ENCODE measurements at regions not wholly inside any gene's neighbourhood (a gene's known extent, or its start where the extent isn't known, plus 50 kb on each side); places are given as distances from the start of the nearest gene placed in this dataset.

GRCh38 chr6:84424956-84425355, 197.5 kb upstream of the CEP162 start:
- 26% methylated on average over 4 of the region's 4 CpGs for WGBS
- Histone ChIP-seq H3K4me1 (ENCODE audit: insufficient read depth) (no peaks in the 10 kb centered on the region), H3K27ac (ENCODE audit: low read depth) (no peak overlapping the region), H3K36me3 (ENCODE audit: insufficient read depth) (no peaks in the 10 kb centered on the region), H3K4me3 (ENCODE audit: low read depth, low read length) (no peak overlapping the region)
- DNase-seq (ENCODE audit: extremely low spot score): no peak

- DNase-seq (ENCODE audit: extremely low spot score): peak; percentile 31
- H3K36me3 ChIP-seq (ENCODE audit: insufficient read depth): no peaks in the 10 kb centered on the region
- no peak overlapping the region for H3K4me3 ChIP-seq (ENCODE audit: low read depth, low read length)
- H3K4me1 ChIP-seq (ENCODE audit: insufficient read depth): no peaks in the 10 kb centered on the region
- no peak overlapping the region for H3K27ac ChIP-seq (ENCODE audit: low read depth)
- 15% methylated on average over 13 of the region's 13 CpGs for WGBS
These were observed 195.0 kb upstream of the CEP162 start for GRCh38 chr6:84422380-84422968.

DNA sequence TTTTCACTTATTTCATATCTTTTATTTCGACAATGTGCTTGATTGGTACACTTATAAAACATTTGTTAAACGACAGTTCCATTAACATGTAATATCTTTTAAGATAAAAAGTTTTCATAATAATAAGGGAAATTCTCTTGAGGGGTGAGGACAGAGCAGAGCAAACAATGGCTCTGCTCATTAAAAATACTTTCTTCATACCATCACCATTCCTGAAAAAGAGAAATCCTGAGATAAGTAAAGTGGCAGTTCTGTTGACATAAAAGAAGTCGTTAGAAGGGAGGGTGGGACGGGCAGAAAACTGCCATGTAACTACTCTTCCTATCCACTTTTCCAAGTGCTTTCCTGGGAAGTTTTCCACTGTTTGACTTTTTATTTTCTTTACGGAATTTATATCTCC, 193.6 kb upstream of the CEP162 start:
- Histone ChIP-seq H3K4me1 (ENCODE audit: insufficient read depth) (no peaks in the 10 kb centered on the region), H3K4me3 (ENCODE audit: low read depth, low read length) (no peak overlapping the region), H3K27ac (ENCODE audit: low read depth) (no peak overlapping the region), H3K36me3 (ENCODE audit: insufficient read depth) (no peaks in the 10 kb centered on the region)
- WGBS: 57% methylated on average over 5 of the region's 5 CpGs
- DNase-seq (ENCODE audit: extremely low spot score): no peak

- WGBS: 76% methylated on average over 3 of the region's 3 CpGs
These were observed 189.8 kb upstream of the CEP162 start for GRCh38 chr6:84417260-84417659.

DNA sequence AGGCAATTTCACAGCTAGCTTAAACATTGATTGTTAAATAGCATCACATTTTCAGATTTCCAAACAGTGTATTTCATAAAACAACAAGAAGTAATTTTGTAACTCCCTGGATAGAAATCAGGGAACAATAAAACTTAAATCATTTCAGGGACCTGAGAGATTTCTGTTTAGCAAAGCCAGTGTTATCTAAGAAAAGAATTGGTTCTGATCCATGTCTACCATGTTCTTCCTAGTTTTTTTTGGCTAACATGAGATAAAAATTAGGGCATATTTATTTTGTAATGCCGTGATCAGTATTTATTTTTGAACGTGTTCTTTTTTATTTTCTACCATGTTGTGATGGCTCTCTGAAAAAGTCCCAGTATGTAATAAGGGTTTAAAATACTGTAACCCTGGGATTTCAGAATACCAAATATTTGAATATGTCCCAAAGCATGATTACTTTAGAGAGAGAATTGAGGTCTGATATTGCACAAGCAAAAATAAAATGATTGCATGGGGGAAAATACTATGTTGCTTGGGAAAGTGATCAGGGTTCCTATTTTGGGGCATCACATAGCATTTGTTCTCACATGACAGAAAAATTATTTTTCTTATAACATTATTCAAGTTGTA, 188.7 kb upstream of the CEP162 start:
- no peak for DNase-seq (ENCODE audit: extremely low spot score)
- WGBS: 64% methylated on average over 2 of the region's 2 CpGs
- no peak overlapping the region for H3K27ac ChIP-seq (ENCODE audit: low read depth)
- no peaks in the 10 kb centered on the region for H3K36me3 ChIP-seq (ENCODE audit: insufficient read depth)
- no peaks in the 10 kb centered on the region for H3K4me1 ChIP-seq (ENCODE audit: insufficient read depth)
- H3K4me3 ChIP-seq (ENCODE audit: low read depth, low read length): no peak overlapping the region

More at GRCh38 chr6:84417260-84417659, 189.8 kb upstream of the CEP162 start:
- H3K27ac ChIP-seq (ENCODE audit: low read depth): no peak overlapping the region
- H3K4me3 ChIP-seq (ENCODE audit: low read depth, low read length): no peak overlapping the region
- H3K4me1 ChIP-seq (ENCODE audit: insufficient read depth): no peaks in the 10 kb centered on the region
- DNase-seq (ENCODE audit: extremely low spot score): no peak
- H3K36me3 ChIP-seq (ENCODE audit: insufficient read depth): no peaks in the 10 kb centered on the region

- no peak overlapping the region for H3K27ac ChIP-seq (ENCODE audit: low read depth)
- DNase-seq (ENCODE audit: extremely low spot score): no peak
- 56% methylated on average over 6 of the region's 6 CpGs for WGBS
- H3K4me3 ChIP-seq (ENCODE audit: low read depth, low read length): no peak overlapping the region
- H3K36me3 ChIP-seq (ENCODE audit: insufficient read depth): no peaks in the 10 kb centered on the region
- H3K4me1 ChIP-seq (ENCODE audit: insufficient read depth): no peaks in the 10 kb centered on the region
These were observed 188.1 kb upstream of the CEP162 start for GRCh38 chr6:84415517-84415916.

GRCh38 chr6:84415068-84415467, 187.6 kb upstream of the CEP162 start:
- WGBS: 79% methylated on average over 2 of the region's 2 CpGs
- no peak for DNase-seq (ENCODE audit: extremely low spot score)

GRCh38 chr6:84414531-84414930, 187.1 kb upstream of the CEP162 start:
- Histone ChIP-seq H3K27ac (ENCODE audit: low read depth) (no peak overlapping the region), H3K4me3 (ENCODE audit: low read depth, low read length) (no peak overlapping the region), H3K36me3 (ENCODE audit: insufficient read depth) (no peaks in the 10 kb centered on the region), H3K4me1 (ENCODE audit: insufficient read depth) (no peaks in the 10 kb centered on the region)
- no peak for DNase-seq (ENCODE audit: extremely low spot score)
- 70% methylated on average over 6 of the region's 6 CpGs for WGBS

More at GRCh38 chr6:84415068-84415467, 187.6 kb upstream of the CEP162 start:
- H3K4me1 ChIP-seq (ENCODE audit: insufficient read depth): no peaks in the 10 kb centered on the region
- no peaks in the 10 kb centered on the region for H3K36me3 ChIP-seq (ENCODE audit: insufficient read depth)
- no peak overlapping the region for H3K27ac ChIP-seq (ENCODE audit: low read depth)
- no peak overlapping the region for H3K4me3 ChIP-seq (ENCODE audit: low read depth, low read length)

DNA sequence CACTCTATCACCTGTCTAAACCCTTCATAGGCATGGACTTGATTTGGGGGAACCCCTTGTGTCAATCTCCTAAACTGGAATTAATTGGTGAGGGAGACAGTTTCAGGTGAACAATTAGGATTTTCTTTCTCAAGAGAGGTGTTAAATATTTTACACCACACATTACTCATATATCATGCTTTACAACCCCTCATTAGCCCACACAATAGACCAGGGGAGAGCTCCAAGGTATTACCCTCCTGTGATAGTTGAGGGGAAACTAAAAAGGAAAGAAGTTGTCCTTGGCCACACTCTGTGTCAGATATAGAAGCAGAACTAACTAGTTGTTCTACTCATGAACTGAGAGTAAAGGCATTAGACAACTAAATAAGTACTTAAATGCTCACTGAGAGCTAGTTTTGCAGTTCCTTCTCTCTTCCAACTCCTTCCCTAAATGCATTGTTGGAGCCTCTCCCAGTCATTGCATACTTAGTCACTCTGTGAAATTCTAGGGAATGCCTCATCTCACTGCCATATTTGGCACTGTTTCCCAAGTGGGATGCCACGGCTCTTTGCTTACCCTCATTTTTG, 183.7 kb upstream of the CEP162 start:
- Histone ChIP-seq H3K4me3 (ENCODE audit: low read depth, low read length) (no peak overlapping the region), H3K36me3 (ENCODE audit: insufficient read depth) (no peaks in the 10 kb centered on the region), H3K4me1 (ENCODE audit: insufficient read depth) (no peaks in the 10 kb centered on the region), H3K27ac (ENCODE audit: low read depth) (no peak overlapping the region)
- no peak for DNase-seq (ENCODE audit: extremely low spot score)
- 17% methylated on average over 1 of the region's 1 CpG for WGBS

DNA sequence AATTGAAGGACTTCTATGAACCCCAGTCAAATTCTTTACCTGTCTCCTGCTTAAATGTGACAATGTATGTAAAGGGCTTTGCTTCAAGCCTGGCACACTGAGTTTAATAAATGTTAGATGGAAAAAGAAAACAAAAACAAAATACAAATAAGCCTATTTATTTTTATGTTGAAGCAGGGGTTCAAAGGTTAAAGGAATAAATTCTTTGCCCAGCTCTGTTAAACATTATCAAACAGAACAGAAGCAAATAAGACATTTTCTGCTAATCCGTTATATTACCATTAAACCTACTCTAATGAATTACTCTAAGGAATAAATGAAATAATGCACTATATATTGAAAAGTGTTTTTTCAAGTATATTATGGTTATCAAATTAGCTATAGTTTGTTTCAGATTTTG, 182.5 kb upstream of the CEP162 start:
- DNase-seq (ENCODE audit: extremely low spot score): no peak
- no peaks in the 10 kb centered on the region for H3K36me3 ChIP-seq (ENCODE audit: insufficient read depth)
- H3K27ac ChIP-seq (ENCODE audit: low read depth): no peak overlapping the region
- 93% methylated on average over 1 of the region's 1 CpG for WGBS
- no peaks in the 10 kb centered on the region for H3K4me1 ChIP-seq (ENCODE audit: insufficient read depth)
- no peak overlapping the region for H3K4me3 ChIP-seq (ENCODE audit: low read depth, low read length)

DNA sequence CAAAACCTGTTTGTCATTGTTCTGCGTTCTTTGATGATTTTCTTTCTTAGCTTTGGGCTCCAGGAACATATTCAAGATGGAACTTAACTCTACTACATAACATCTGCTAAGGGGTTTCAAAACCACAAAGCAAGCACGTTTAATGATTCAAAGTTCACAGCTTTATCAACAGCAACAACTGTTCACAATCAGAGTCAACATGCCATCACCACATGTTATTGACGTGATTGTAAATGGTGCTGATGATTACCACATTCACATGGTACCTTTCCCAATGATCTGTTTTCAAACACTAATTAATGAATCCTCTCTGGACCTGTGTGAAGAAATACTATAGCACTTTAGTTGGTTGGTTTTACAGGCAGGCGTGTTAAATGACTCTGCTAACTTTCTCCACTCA, 180.6 kb upstream of the CEP162 start:
- Histone ChIP-seq H3K4me3 (ENCODE audit: low read depth, low read length) (no peak overlapping the region), H3K36me3 (ENCODE audit: insufficient read depth) (no peaks in the 10 kb centered on the region), H3K4me1 (ENCODE audit: insufficient read depth) (no peaks in the 10 kb centered on the region), H3K27ac (ENCODE audit: low read depth) (no peak overlapping the region)
- WGBS: 67% methylated on average over 4 of the region's 4 CpGs
- DNase-seq (ENCODE audit: extremely low spot score): no peak

- DNase-seq (ENCODE audit: extremely low spot score): no peak
- no peaks in the 10 kb centered on the region for H3K4me1 ChIP-seq (ENCODE audit: insufficient read depth)
- H3K36me3 ChIP-seq (ENCODE audit: insufficient read depth): no peaks in the 10 kb centered on the region
- no peak overlapping the region for H3K27ac ChIP-seq (ENCODE audit: low read depth)
- H3K4me3 ChIP-seq (ENCODE audit: low read depth, low read length): no peak overlapping the region
These were observed 176.1 kb upstream of the CEP162 start for GRCh38 chr6:84403545-84403944.

DNA sequence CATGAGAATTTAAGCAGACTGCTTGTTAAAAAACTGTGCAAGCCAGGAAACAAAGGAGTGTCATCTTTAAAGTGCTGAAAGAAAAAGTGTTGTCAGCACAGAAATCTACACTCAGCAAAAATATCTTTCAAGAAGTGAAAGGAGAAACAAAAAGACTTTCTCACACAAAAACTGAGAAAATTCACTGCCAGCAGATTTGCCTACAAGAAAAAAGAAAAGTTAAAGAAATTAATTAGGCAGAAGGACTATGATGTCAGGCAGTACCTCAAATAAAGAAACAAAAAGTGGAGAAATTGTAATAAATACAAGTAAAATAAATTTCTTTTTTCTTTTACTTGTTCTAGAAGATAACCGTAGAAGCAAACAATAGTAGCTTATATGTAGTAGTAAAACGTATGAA, 171.6 kb upstream of the CEP162 start:
- no peak for DNase-seq (ENCODE audit: extremely low spot score)
- Histone ChIP-seq H3K4me1 (ENCODE audit: insufficient read depth) (no peaks in the 10 kb centered on the region), H3K36me3 (ENCODE audit: insufficient read depth) (no peaks in the 10 kb centered on the region), H3K27ac (ENCODE audit: low read depth) (no peak overlapping the region), H3K4me3 (ENCODE audit: low read depth, low read length) (no peak overlapping the region)
- WGBS: 81% methylated on average over 2 of the region's 2 CpGs

DNA sequence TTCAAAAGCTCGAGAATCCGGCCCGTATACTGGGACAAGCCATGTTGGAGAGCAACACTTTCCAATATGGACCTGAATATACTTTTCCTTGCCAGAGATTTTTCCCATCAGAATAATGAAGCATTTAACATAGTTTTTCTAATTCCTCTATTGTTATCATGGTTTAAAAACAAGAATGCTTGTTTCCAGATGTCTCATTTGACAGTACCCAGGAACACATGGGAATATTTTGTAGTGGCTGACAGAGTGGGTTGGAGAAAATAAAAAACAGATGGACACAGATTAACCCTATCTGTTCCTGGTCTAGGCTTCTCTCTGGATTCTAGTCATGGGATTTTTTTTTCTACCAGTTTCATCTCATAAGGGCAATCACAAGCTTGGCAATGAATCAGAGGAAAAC, 164.8 kb upstream of the CEP162 start:
- no peak for DNase-seq (ENCODE audit: extremely low spot score)
- no peaks in the 10 kb centered on the region for H3K36me3 ChIP-seq (ENCODE audit: insufficient read depth)
- H3K27ac ChIP-seq (ENCODE audit: low read depth): no peak overlapping the region
- WGBS: 50% methylated on average over 3 of the region's 3 CpGs
- H3K4me3 ChIP-seq (ENCODE audit: low read depth, low read length): no peak overlapping the region
- H3K4me1 ChIP-seq (ENCODE audit: insufficient read depth): no peaks in the 10 kb centered on the region
